ENCODE measurements at regions not wholly inside any gene's neighbourhood (a gene's known extent, or its start where the extent isn't known, plus 50 kb on each side); places are given as distances from the start of the nearest gene placed in this dataset.

DNA sequence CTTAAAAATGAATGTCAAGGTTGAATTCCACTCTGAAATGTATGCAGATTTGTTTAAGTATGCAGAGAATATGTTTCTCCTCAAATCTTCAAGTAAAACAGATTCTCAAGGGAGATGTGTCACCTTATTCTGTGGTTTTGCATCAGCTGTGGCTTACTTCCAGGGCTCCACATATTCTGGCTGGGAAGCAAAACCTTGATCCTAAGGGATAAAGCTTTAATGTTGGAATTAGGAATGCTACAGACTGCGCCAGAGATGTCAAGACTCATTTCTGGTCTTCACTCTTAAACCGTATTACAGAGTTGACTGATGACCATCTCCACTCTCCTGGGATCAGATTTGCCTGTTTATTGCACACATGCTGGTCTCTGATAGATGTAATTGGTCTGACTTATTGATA lies 143.9 kb upstream of the DIPK2B start:
- H3K4me1 ChIP-seq (ENCODE audit: insufficient read depth, low read length), result no peaks in the 10 kb centered on the region
- no peaks in the 10 kb centered on the region for H3K79me2 ChIP-seq (ENCODE audit: insufficient read depth, low read length)
- H3K27me3 ChIP-seq (ENCODE audit: control insufficient read depth in 1 of 2, insufficient read depth in 2 of 2, low read length in 2 of 2), result no peaks in the 10 kb centered on the region
- H4K20me1 ChIP-seq (ENCODE audit: insufficient read depth, low read length), result no peaks in the 10 kb centered on the region
- BruUV-seq (replicated peaks), result no TSS peak
- 90% methylated on average over 2 of the region's 2 CpGs for WGBS (ENCODE audit: low lambda C conversion rate)
- no peak for TF ChIP-seq ETV6 (CRISPR knock-in tag; conservative IDR thresholded peaks at IDR 0.05)
- no peak for TF ChIP-seq ZSCAN21 (CRISPR knock-in tag; IDR thresholded peaks at IDR 0.05; ENCODE audit: borderline replicate concordance)
- TF ChIP-seq YEATS4 (CRISPR knock-in tag; IDR thresholded peaks at IDR 0.05; ENCODE audit: borderline replicate concordance), result no peak
- TF ChIP-seq HDAC1 (CRISPR knock-in tag; IDR thresholded peaks at IDR 0.05), result no peak
- TF ChIP-seq ZNF746 (CRISPR knock-in tag; IDR thresholded peaks at IDR 0.05), result no peak
- TF ChIP-seq SOX5 (CRISPR knock-in tag; IDR thresholded peaks at IDR 0.05; ENCODE audit: borderline replicate concordance), result no peak
- TF ChIP-seq JDP2 (CRISPR knock-in tag; IDR thresholded peaks at IDR 0.05; ENCODE audit: borderline replicate concordance), result no peak
- TF ChIP-seq, protein P1, sequence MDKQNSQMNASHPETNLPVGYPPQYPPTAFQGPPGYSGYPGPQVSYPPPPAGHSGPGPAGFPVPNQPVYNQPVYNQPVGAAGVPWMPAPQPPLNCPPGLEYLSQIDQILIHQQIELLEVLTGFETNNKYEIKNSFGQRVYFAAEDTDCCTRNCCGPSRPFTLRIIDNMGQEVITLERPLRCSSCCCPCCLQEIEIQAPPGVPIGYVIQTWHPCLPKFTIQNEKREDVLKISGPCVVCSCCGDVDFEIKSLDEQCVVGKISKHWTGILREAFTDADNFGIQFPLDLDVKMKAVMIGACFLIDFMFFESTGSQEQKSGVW (CRISPR knock-in tag; IDR thresholded peaks at IDR 0.05; ENCODE audit: borderline replicate concordance), result no peak
- TF ChIP-seq ZNF17 (CRISPR knock-in tag; IDR thresholded peaks at IDR 0.05), result no peak
- no peak for TF ChIP-seq XBP1 (CRISPR knock-in tag; IDR thresholded peaks at IDR 0.05)
- no peak for TF ChIP-seq ELF1 (CRISPR knock-in tag; IDR thresholded peaks at IDR 0.05)
- no peak for TF ChIP-seq ZBTB2 (CRISPR knock-in tag; IDR thresholded peaks at IDR 0.05; ENCODE audit: low read depth)
- TF ChIP-seq ADNP (CRISPR knock-in tag; IDR thresholded peaks at IDR 0.05), result no peak
- TF ChIP-seq SYNCRIP (IDR thresholded peaks at IDR 0.05; ENCODE audit: insufficient read depth, low read depth, low read length), result no peak
- H3K9ac ChIP-seq (ENCODE audit: insufficient read depth, low read depth, low read length), result no peak overlapping the region
- intact Hi-C loops (cut with micrococcal nuclease; ENCODE audit: unreplicated experiment), result no loop called here
- ATAC-seq, result no peak
- ChIA-PET POLR2A (no interaction called here), CTCF (ENCODE audit: low intra/inter-chr PET ratio, low total read pairs) (no interaction called here)
- no peak overlapping the region for H2AFZ ChIP-seq (ENCODE audit: low read length)
- FAIRE-seq, result no peak
- no peak overlapping the region for H3K4me3 ChIP-seq (replicated peaks in 1 of 3; ENCODE audit: insufficient read depth in 1 of 3, low read depth in 2 of 3, low read length in 3 of 3)
- H3K27ac ChIP-seq (ENCODE audit: extremely low read length, insufficient read depth, low read length), result no peak overlapping the region
- DNase-seq (ENCODE audit: low spot score), result no peak
- no peaks in the 10 kb centered on the region for H3K9me3 ChIP-seq (ENCODE audit: low read length)
- no peak overlapping the region for H3K4me2 ChIP-seq (ENCODE audit: low read depth, low read length)
- no peaks in the 10 kb centered on the region for H3K36me3 ChIP-seq (replicated peaks in 1 of 2; ENCODE audit: control insufficient read depth in 1 of 2, insufficient read depth in 2 of 2, low read length in 2 of 2)
- in situ Hi-C loops (cut with HindIII; ENCODE audit: extremely low pct_ligation_motif_present, low pct_unique_long_range_greater_than_20kb), result no loop called here
